Caco-2 (cell line): ENCODE measurements at regions not wholly inside any gene's neighbourhood (a gene's known extent, or its start where the extent isn't known, plus 50 kb on each side); places are given as distances from the start of the nearest gene placed in this dataset.

ENCODE experiments used
- BruUV-seq: library from RNA; stranded (reverse); fragments of 400-500 nt; replicated peaks from 2 replicates; lab custom pipeline; 2021; lab: Mats Ljungman, UMichigan
- CTCF ChIA-PET: fragments of 300-600 bp; sonication (Branson Sonifier 250); formaldehyde crosslinking; loops from one replicate; lab custom pipeline; 2022; ENCODE audit warnings: antibody characterized with exemption; lab: Charles Lee
- POLR2A ChIA-PET: fragments of 300-600 bp; sonication (Branson Sonifier 250); formaldehyde crosslinking; loops from one replicate; lab custom pipeline; 2022; ENCODE audit warnings: antibody characterized with exemption; lab: Charles Lee
- DNase-seq, 2 experiments: peaks; one replicate each; pipeline versions ENCODE4 v3.0.0 to v3.0.0-alpha.2; 2020 to 2022
- H3K27me3 ChIP-seq: replicated peaks from 2 replicates; pipeline ENCODE4 v1.6.0; 2011; ENCODE audit warnings: low read length; ENCODE audit not compliant: control insufficient read depth, insufficient read depth
- H3K36me3 ChIP-seq: 2 replicates; pipeline ENCODE4 v1.5.1; 2011; ENCODE audit warnings: low read length; ENCODE audit not compliant: control insufficient read depth, insufficient read depth
- H3K4me1 ChIP-seq: fragments of 250-450 bp; sonication (Bioruptor Pico); 2 replicates; pipeline ENCODE4 v1.5.1; 2020; ENCODE audit warnings: mild to moderate bottlenecking
- H3K4me3 ChIP-seq: 2 replicates; pipeline ENCODE4 v1.5.1; 2011; ENCODE audit warnings: low read depth, mild to moderate bottlenecking, control low read depth, low read length
- H3K9me3 ChIP-seq: fragments of 250-450 bp; sonication (Bioruptor Pico); 2 replicates; pipeline ENCODE4 v1.5.1; 2020; ENCODE audit warnings: mild to moderate bottlenecking, moderate library complexity
- H3K27ac Mint-ChIP-seq: one replicate; pipeline ENCODE4 v1.8.0; 2022; ENCODE audit warnings: mixed read lengths; ENCODE audit not compliant: unreplicated experiment
- H3K27me3 Mint-ChIP-seq: one replicate; pipeline ENCODE4 v1.8.0; 2022; ENCODE audit warnings: mixed read lengths; ENCODE audit not compliant: insufficient read depth, unreplicated experiment
- H3K36me3 Mint-ChIP-seq: one replicate; pipeline ENCODE4 v1.8.0; 2022; ENCODE audit warnings: mild to moderate bottlenecking, mixed read lengths; ENCODE audit not compliant: insufficient read depth, unreplicated experiment
- H3K4me1 Mint-ChIP-seq: one replicate; pipeline ENCODE4 v1.8.0; 2022; ENCODE audit warnings: low read depth, mixed read lengths; ENCODE audit not compliant: unreplicated experiment
- H3K4me3 Mint-ChIP-seq: one replicate; pipeline ENCODE4 v1.8.0; 2022; ENCODE audit warnings: mild to moderate bottlenecking, moderate library complexity, mixed read lengths; ENCODE audit not compliant: unreplicated experiment
- H3K9me3 Mint-ChIP-seq: one replicate; pipeline ENCODE4 v1.8.0; 2022; ENCODE audit warnings: mixed read lengths; ENCODE audit not compliant: unreplicated experiment
- CTCF ChIP-seq, 2 experiments: fragments of 200-600 bp in 1 of 2; IDR thresholded peaks; 1 replicate in 1 of 2; 2 replicates in 1 of 2; pipeline versions ENCODE4 v1.5.1 to v1.8.0; 2011 to 2022; ENCODE audit warnings: antibody characterized with exemption in 1 of 2, control low read depth in 1 of 2, inconsistent platforms in 1 of 2, low read depth in 1 of 2, low read length in 1 of 2, mild to moderate bottlenecking in 1 of 2, moderate library complexity in 1 of 2; ENCODE audit not compliant: insufficient read depth in 1 of 2, severe bottlenecking in 1 of 2, unreplicated experiment in 1 of 2
- intact Hi-C: fragments of 100-400 bp; cut with micrococcal nuclease; formaldehyde crosslinking; loops from one replicate; pipeline ENCODE4 v1.10.0; 2022; ENCODE audit not compliant: unreplicated experiment

GRCh38 chr17:77724876-77725615 is 233.5 kb upstream of the TNRC6C start:
- Mint-ChIP-seq H3K27me3 (peaks cover 9% of the 10 kb centered on the region), H3K4me1 (no peaks in the 10 kb centered on the region), H3K27ac (no peak overlapping the region), H3K36me3 (no peaks in the 10 kb centered on the region), H3K9me3 (no peaks in the 10 kb centered on the region), H3K4me3 (no peak overlapping the region)
- intact Hi-C loops, result no loop called here
- no peak for DNase-seq
- BruUV-seq, result no TSS peak
- Histone ChIP-seq H3K27me3 (no peaks in the 10 kb centered on the region), H3K4me3 (no peak overlapping the region), H3K9me3 (0 out of 2 replicates have a peak, but pooled peaks cover under 1% of the 10 kb centered on the region), H3K4me1 (no peaks in the 10 kb centered on the region), H3K36me3 (no peaks in the 10 kb centered on the region)
- no peak for TF ChIP-seq CTCF (IDR thresholded peaks at IDR 0.05; ENCODE audit: insufficient read depth in 1 of 2, low read depth in 1 of 2, low read length in 1 of 2, severe bottlenecking in 1 of 2, unreplicated experiment in 1 of 2)
- CTCF ChIA-PET, result no interaction called here
- POLR2A ChIA-PET, result no interaction called here

GRCh38 chr17:77725846-77726245 is 232.7 kb upstream of the TNRC6C start:
- Mint-ChIP-seq H3K4me1 (no peaks in the 10 kb centered on the region), H3K4me3 (no peak overlapping the region), H3K9me3 (no peaks in the 10 kb centered on the region), H3K27ac (no peak overlapping the region), H3K36me3 (no peaks in the 10 kb centered on the region), H3K27me3 (peaks cover 14% of the 10 kb centered on the region)
- Histone ChIP-seq H3K36me3 (no peaks in the 10 kb centered on the region), H3K4me1 (no peaks in the 10 kb centered on the region), H3K27me3 (no peaks in the 10 kb centered on the region), H3K9me3 (0 out of 2 replicates have a peak, but pooled peaks cover 5% of the 10 kb centered on the region), H3K4me3 (no peak overlapping the region)
- CTCF ChIA-PET, result no interaction called here
- DNase-seq, result no peak
- POLR2A ChIA-PET, result no interaction called here
- no peak for TF ChIP-seq CTCF (IDR thresholded peaks at IDR 0.05; ENCODE audit: insufficient read depth in 1 of 2, low read depth in 1 of 2, low read length in 1 of 2, severe bottlenecking in 1 of 2, unreplicated experiment in 1 of 2)
- BruUV-seq, result no TSS peak
- intact Hi-C loops, result no loop called here

GRCh38 chr17:77726549-77727006 is 231.9 kb upstream of the TNRC6C start:
- peaks cover 14% of the 10 kb centered on the region for H3K27me3 Mint-ChIP-seq
- no peak overlapping the region for H3K27ac Mint-ChIP-seq
- Histone ChIP-seq H3K9me3 (0 out of 2 replicates have a peak, but pooled peaks cover 5% of the 10 kb centered on the region), H3K4me1 (no peaks in the 10 kb centered on the region), H3K27me3 (no peaks in the 10 kb centered on the region), H3K4me3 (no peak overlapping the region), H3K36me3 (no peaks in the 10 kb centered on the region)
- BruUV-seq, result no TSS peak
- H3K36me3 Mint-ChIP-seq, result no peaks in the 10 kb centered on the region
- ChIA-PET POLR2A (no interaction called here), CTCF (no interaction called here)
- DNase-seq, result no peak
- no peaks in the 10 kb centered on the region for H3K9me3 Mint-ChIP-seq
- no peaks in the 10 kb centered on the region for H3K4me1 Mint-ChIP-seq
- intact Hi-C loops, result no loop called here
- TF ChIP-seq CTCF (IDR thresholded peaks at IDR 0.05; ENCODE audit: insufficient read depth in 1 of 2, low read depth in 1 of 2, low read length in 1 of 2, severe bottlenecking in 1 of 2, unreplicated experiment in 1 of 2), result no peak
- H3K4me3 Mint-ChIP-seq, result no peak overlapping the region
